ENCODE measurements at regions not wholly inside any gene's neighbourhood (a gene's known extent, or its start where the extent isn't known, plus 50 kb on each side); places are given as distances from the start of the nearest gene placed in this dataset.

- no peak for DNase-seq (ENCODE audit: low spot score)
Measured at GRCh38 chr5:164027738-164028137, 522.3 kb downstream of the MAT2B start.

GRCh38 chr5:164038128-164038783 is 532.8 kb downstream of the MAT2B start:
- DNase-seq (ENCODE audit: low spot score), result no peak

GRCh38 chr5:164041105-164041504 is 535.7 kb downstream of the MAT2B start:
- DNase-seq (ENCODE audit: low spot score), result no peak

- DNase-seq (ENCODE audit: low spot score), result no peak
Measured at GRCh38 chr5:164048359-164048926, 543.0 kb downstream of the MAT2B start.

GRCh38 chr5:164051745-164052144 is 546.3 kb downstream of the MAT2B start:
- no peak for DNase-seq (ENCODE audit: low spot score)

GRCh38 chr5:164052536-164053093 is 547.2 kb downstream of the MAT2B start:
- DNase-seq (ENCODE audit: low spot score), result no peak

- no peak for DNase-seq (ENCODE audit: low spot score)
Measured at GRCh38 chr5:164053123-164053522, 547.7 kb downstream of the MAT2B start.

GRCh38 chr5:164054461-164054860 is 549.0 kb downstream of the MAT2B start:
- no peak for DNase-seq (ENCODE audit: low spot score)

GRCh38 chr5:164057121-164057520 is 551.7 kb downstream of the MAT2B start:
- no peak for DNase-seq (ENCODE audit: low spot score)

GRCh38 chr5:164058621-164059020 is 553.2 kb downstream of the MAT2B start:
- DNase-seq (ENCODE audit: low spot score), result no peak

GRCh38 chr5:164059471-164059870 is 554.1 kb downstream of the MAT2B start:
- DNase-seq (ENCODE audit: low spot score), result no peak

- DNase-seq (ENCODE audit: low spot score), result no peak
Measured at GRCh38 chr5:164060786-164061355, 555.5 kb downstream of the MAT2B start.

- DNase-seq (ENCODE audit: low spot score), result no peak
Measured at GRCh38 chr5:164062304-164062703, 556.9 kb downstream of the MAT2B start.

- no peak for DNase-seq (ENCODE audit: low spot score)
Measured at GRCh38 chr5:164065266-164065665, 559.8 kb downstream of the MAT2B start.

GRCh38 chr5:164071671-164072070 is 566.3 kb downstream of the MAT2B start:
- DNase-seq (ENCODE audit: low spot score), result no peak

GRCh38 chr5:164073081-164073480 is 567.7 kb downstream of the MAT2B start:
- DNase-seq (ENCODE audit: low spot score), result no peak

- DNase-seq (ENCODE audit: low spot score), result no peak
Measured at GRCh38 chr5:164076556-164076955, 571.1 kb downstream of the MAT2B start.

- no peak for DNase-seq (ENCODE audit: low spot score)
Measured at GRCh38 chr5:164090358-164090757, 584.9 kb downstream of the MAT2B start.

- DNase-seq (ENCODE audit: low spot score), result no peak
Measured at GRCh38 chr5:164091836-164092235, 586.4 kb downstream of the MAT2B start.

- DNase-seq (ENCODE audit: low spot score), result no peak
Measured at GRCh38 chr5:164094291-164094690, 588.9 kb downstream of the MAT2B start.

- no peak for DNase-seq (ENCODE audit: low spot score)
Measured at GRCh38 chr5:164097749-164098148, 592.3 kb downstream of the MAT2B start.

GRCh38 chr5:164098531-164098930 is 593.1 kb downstream of the MAT2B start:
- DNase-seq (ENCODE audit: low spot score), result no peak

- no peak for DNase-seq (ENCODE audit: low spot score)
Measured at GRCh38 chr5:164098979-164099378, 593.6 kb downstream of the MAT2B start.

Data from NAMALWA (cell line).